Thoracic aorta (tissue), 2 donors: ENCODE measurements at regions not wholly inside any gene's neighbourhood (a gene's known extent, or its start where the extent isn't known, plus 50 kb on each side); places are given as distances from the start of the nearest gene placed in this dataset.

Source experiments
- ATAC-seq: fragments of 150-250 bp; one replicate; pipeline ENCODE4 v1.8.0; 2017; ENCODE audit warnings: low read depth; ENCODE audit not compliant: insufficient number of reproducible peaks, low FRiP score
- DNase-seq: peaks from one replicate; pipeline ENCODE4 v3.0.0-alpha.2; 2020; ENCODE audit warnings: low spot score
- H3K27ac ChIP-seq, 2 donors: fragments of 200-600 bp; sonication (generic); 1 replicate in 1 of 2; 2 replicates in 1 of 2; pipeline ENCODE4 v1.5.1; 2016; ENCODE audit warnings: mild to moderate bottlenecking in 2 of 2, moderate library complexity in 2 of 2
- H3K27me3 ChIP-seq: fragments of 200-600 bp; sonication (generic); replicated peaks from 2 replicates; pipeline ENCODE4 v1.6.0; 2016; ENCODE audit warnings: mild to moderate bottlenecking; ENCODE audit not compliant: insufficient read depth
- H3K36me3 ChIP-seq: fragments of 200-600 bp; sonication (generic); one replicate; pipeline ENCODE4 v1.5.1; 2016
- H3K4me1 ChIP-seq, 2 donors: fragments of 200-600 bp; sonication (generic); 1 replicate in 1 of 2; 2 replicates in 1 of 2; pipeline versions ENCODE4 v1.5.1 to v1.6.0; 2016; ENCODE audit warnings: low read depth in 2 of 2, mild to moderate bottlenecking in 1 of 2; ENCODE audit not compliant: control insufficient read depth in 1 of 2
- H3K4me3 ChIP-seq: fragments of 200-600 bp; sonication (generic); 2 replicates; pipeline ENCODE4 v1.5.1; 2016; ENCODE audit warnings: mild to moderate bottlenecking
- H3K9me3 ChIP-seq: fragments of 200-600 bp; sonication (generic); 2 replicates; pipeline ENCODE4 v1.5.1; 2016
- CTCF ChIP-seq: fragments of 200-600 bp; sonication (generic); IDR thresholded peaks from one replicate; pipeline ENCODE4 v1.5.1; 2019; ENCODE audit warnings: antibody characterized with exemption

- no peak for ATAC-seq
- Histone ChIP-seq H3K9me3 (no peaks in the 10 kb centered on the region), H3K4me3 (no peak overlapping the region), H3K36me3 (no peaks in the 10 kb centered on the region), H3K4me1 (no peaks in the 10 kb centered on the region), H3K27ac (no peak overlapping the region), H3K27me3 (peaks cover 3% of the 10 kb centered on the region)
- TF ChIP-seq CTCF, result no peak
- DNase-seq, result no peak
Measured at GRCh38 chr9:84107081-84107480, 126.5 kb downstream of the RMI1 start.

GRCh38 chr9:84107995-84108394 lies 127.4 kb downstream of the RMI1 start:
- H3K27ac ChIP-seq, result no peak overlapping the region
- DNase-seq (no peak), ATAC-seq (no peak)
- H3K36me3 ChIP-seq, result no peaks in the 10 kb centered on the region
- H3K9me3 ChIP-seq, result no peaks in the 10 kb centered on the region
- TF ChIP-seq CTCF, result no peak
- no peaks in the 10 kb centered on the region for H3K4me1 ChIP-seq
- peaks cover 3% of the 10 kb centered on the region for H3K27me3 ChIP-seq
- H3K4me3 ChIP-seq, result no peak overlapping the region

GRCh38 chr9:84111726-84112125 lies 131.1 kb downstream of the RMI1 start:
- Histone ChIP-seq H3K9me3 (peaks cover 3% of the 10 kb centered on the region), H3K36me3 (no peaks in the 10 kb centered on the region), H3K4me3 (no peak overlapping the region), H3K27me3 (no peaks in the 10 kb centered on the region), H3K4me1 (no peaks in the 10 kb centered on the region), H3K27ac (no peak overlapping the region)
- no peak for ATAC-seq
- DNase-seq, result no peak
- TF ChIP-seq CTCF, result no peak

- H3K9me3 ChIP-seq, result no peaks in the 10 kb centered on the region
- H3K27ac ChIP-seq, result no peak overlapping the region
- H3K27me3 ChIP-seq, result no peaks in the 10 kb centered on the region
- DNase-seq (no peak), ATAC-seq (no peak)
- no peak overlapping the region for H3K4me3 ChIP-seq
- H3K4me1 ChIP-seq, result no peaks in the 10 kb centered on the region
- TF ChIP-seq CTCF, result no peak
- H3K36me3 ChIP-seq, result no peaks in the 10 kb centered on the region
Measured at GRCh38 chr9:84121991-84122523, 141.5 kb downstream of the RMI1 start.

- H3K36me3 ChIP-seq, result no peaks in the 10 kb centered on the region
- DNase-seq (no peak), ATAC-seq (no peak)
- no peaks in the 10 kb centered on the region for H3K27me3 ChIP-seq
- no peak for TF ChIP-seq CTCF
- H3K9me3 ChIP-seq, result no peaks in the 10 kb centered on the region
- no peak overlapping the region for H3K4me3 ChIP-seq
- no peak overlapping the region for H3K27ac ChIP-seq
- H3K4me1 ChIP-seq, result no peaks in the 10 kb centered on the region
Measured at GRCh38 chr9:84122572-84122971, 142.0 kb downstream of the RMI1 start.
